Astrocyte (in vitro differentiated cells and primary cell): ENCODE measurements at regions not wholly inside any gene's neighbourhood (a gene's known extent, or its start where the extent isn't known, plus 50 kb on each side); places are given as distances from the start of the nearest gene placed in this dataset.
"Not testable (repeated sequence)": the region's sequence is repeated elsewhere in the genome, so short reads cannot be mapped to it uniquely, and the experiment has no call there.

Source experiments
- DNase-seq: peaks from one replicate; pipeline ENCODE4 v3.0.0-alpha.2; 2010; ENCODE audit warnings: low read depth
- FAIRE-seq: peaks from 2 replicates; lab custom pipeline; 2011; peaks lifted over from hg19 to GRCh38; lab: Jason Lieb, UNC
- H2AFZ ChIP-seq: 2 replicates; pipeline ENCODE4 v1.6.0; 2012; ENCODE audit warnings: low read depth, low read length, inconsistent platforms
- H3K27ac ChIP-seq: 2 replicates; pipeline ENCODE4 v1.5.1; 2011; ENCODE audit warnings: low read depth, low read length, inconsistent platforms
- H3K27me3 ChIP-seq: 2 replicates; pipeline ENCODE4 v1.6.0; 2011; ENCODE audit warnings: low read length, inconsistent platforms; ENCODE audit not compliant: insufficient read depth
- H3K36me3 ChIP-seq: 2 replicates; pipeline ENCODE4 v1.5.1; 2011; ENCODE audit warnings: low read length, inconsistent platforms; ENCODE audit not compliant: insufficient read depth
- H3K4me1 ChIP-seq: 2 replicates; pipeline ENCODE4 v1.5.1; 2011; ENCODE audit warnings: low read length, inconsistent platforms; ENCODE audit not compliant: insufficient read depth
- H3K4me2 ChIP-seq: 2 replicates; pipeline ENCODE4 v1.6.0; 2012; ENCODE audit warnings: low read length, inconsistent platforms
- H3K4me3 ChIP-seq: 2 replicates; pipeline ENCODE4 v1.5.1; 2011; ENCODE audit warnings: low read depth, mild to moderate bottlenecking, low read length, inconsistent platforms; ENCODE audit not compliant: insufficient read depth
- H3K79me2 ChIP-seq: 2 replicates; pipeline ENCODE4 v1.6.0; 2012; ENCODE audit warnings: mild to moderate bottlenecking, low read length, inconsistent platforms; ENCODE audit not compliant: insufficient read depth
- H3K9ac ChIP-seq: 2 replicates; pipeline ENCODE4 v1.6.0; 2012; ENCODE audit warnings: mild to moderate bottlenecking, low read length, inconsistent platforms
- H3K9me3 ChIP-seq: 2 replicates; pipeline ENCODE4 v1.5.1; 2012; ENCODE audit warnings: low read depth, mild to moderate bottlenecking, low read length, inconsistent platforms; ENCODE audit not compliant: insufficient read depth
- H4K20me1 ChIP-seq: 2 replicates; pipeline ENCODE4 v1.6.0; 2012; ENCODE audit warnings: low read length, inconsistent platforms; ENCODE audit not compliant: insufficient read depth
- H3K27ac Mint-ChIP-seq: one replicate; pipeline ENCODE4 v1.8.0; 2021; ENCODE audit warnings: mild to moderate bottlenecking, mixed read lengths; ENCODE audit not compliant: unreplicated experiment
- H3K27me3 Mint-ChIP-seq: one replicate; pipeline ENCODE4 v1.8.0; 2021; ENCODE audit warnings: low read depth, mixed read lengths; ENCODE audit not compliant: unreplicated experiment
- H3K36me3 Mint-ChIP-seq: one replicate; pipeline ENCODE4 v1.8.0; 2021; ENCODE audit warnings: low read depth, mixed read lengths; ENCODE audit not compliant: unreplicated experiment
- H3K4me1 Mint-ChIP-seq: one replicate; pipeline ENCODE4 v1.8.0; 2021; ENCODE audit warnings: low read depth, mixed read lengths; ENCODE audit not compliant: unreplicated experiment
- H3K4me3 Mint-ChIP-seq: one replicate; pipeline ENCODE4 v1.8.0; 2021; ENCODE audit warnings: mild to moderate bottlenecking, moderate library complexity, mixed read lengths; ENCODE audit not compliant: unreplicated experiment
- H3K9me3 Mint-ChIP-seq: one replicate; pipeline ENCODE4 v1.8.0; 2021; ENCODE audit warnings: mild to moderate bottlenecking, mixed read lengths; ENCODE audit not compliant: unreplicated experiment
- CTCF ChIP-seq: IDR thresholded peaks from 2 replicates; pipeline ENCODE4 v1.5.1; 2011; ENCODE audit warnings: low read depth, mild to moderate bottlenecking, inconsistent platforms, low read length, moderate library complexity; ENCODE audit not compliant: insufficient read depth
- EZH2 ChIP-seq: IDR thresholded peaks from 2 replicates; pipeline ENCODE4 v1.6.1; 2012; ENCODE audit warnings: mild to moderate bottlenecking, low read length, inconsistent platforms; ENCODE audit not compliant: insufficient read depth

DNA sequence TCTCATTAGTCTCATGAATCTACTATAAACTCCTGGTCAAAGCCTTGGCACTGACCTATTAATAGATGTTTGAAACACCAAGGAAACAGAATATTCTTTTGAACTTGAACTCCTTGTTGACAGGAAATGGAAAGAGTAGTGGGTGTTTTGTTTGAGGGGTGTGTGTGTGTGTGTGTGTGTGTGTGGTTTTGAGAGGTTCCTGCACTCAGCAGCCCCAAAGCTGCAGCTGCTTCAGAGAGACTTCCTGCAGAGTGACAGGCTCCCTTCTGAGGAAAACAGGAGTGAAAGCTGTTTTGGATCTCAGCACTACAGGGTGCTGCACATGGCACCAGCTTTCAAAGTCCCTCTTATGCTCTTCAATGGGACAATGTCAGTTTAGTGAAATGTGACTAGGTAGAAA is 546.5 kb upstream of the STEAP1 start:
- Mint-ChIP-seq H3K4me1 (peaks cover 3% of the 10 kb centered on the region), H3K27me3 (no peaks in the 10 kb centered on the region), H3K36me3 (no peaks in the 10 kb centered on the region), H3K27ac (no peak overlapping the region), H3K9me3 (peaks cover 1% of the 10 kb centered on the region), H3K4me3 (no peak overlapping the region)
- Histone ChIP-seq H3K4me1 (no peaks in the 10 kb centered on the region), H2AFZ (no peak overlapping the region), H4K20me1 (no peaks in the 10 kb centered on the region), H3K9me3 (no peaks in the 10 kb centered on the region), H3K4me2 (no peak overlapping the region), H3K27me3 (no peaks in the 10 kb centered on the region), H3K36me3 (no peaks in the 10 kb centered on the region), H3K4me3 (no peak overlapping the region), H3K79me2 (no peaks in the 10 kb centered on the region), H3K27ac (no peak overlapping the region), H3K9ac (no peak overlapping the region)
- TF ChIP-seq EZH2 (no peak), CTCF (no peak)
- DNase-seq, result no peak
- FAIRE-seq, result no peak

GRCh38 chr7:89616829-89617228 is 537.4 kb upstream of the STEAP1 start:
- not testable (repeated sequence) for H3K36me3 Mint-ChIP-seq, H4K20me1 ChIP-seq, H3K9ac ChIP-seq, DNase-seq, H3K27ac ChIP-seq, H3K36me3 ChIP-seq, H3K4me2 ChIP-seq, H3K79me2 ChIP-seq, FAIRE-seq, H3K4me3 ChIP-seq, H3K9me3 Mint-ChIP-seq, H3K4me1 Mint-ChIP-seq, H3K27me3 Mint-ChIP-seq, H3K27ac Mint-ChIP-seq, H3K4me3 Mint-ChIP-seq, H3K4me1 ChIP-seq, H3K27me3 ChIP-seq, H3K9me3 ChIP-seq, H2AFZ ChIP-seq

DNA sequence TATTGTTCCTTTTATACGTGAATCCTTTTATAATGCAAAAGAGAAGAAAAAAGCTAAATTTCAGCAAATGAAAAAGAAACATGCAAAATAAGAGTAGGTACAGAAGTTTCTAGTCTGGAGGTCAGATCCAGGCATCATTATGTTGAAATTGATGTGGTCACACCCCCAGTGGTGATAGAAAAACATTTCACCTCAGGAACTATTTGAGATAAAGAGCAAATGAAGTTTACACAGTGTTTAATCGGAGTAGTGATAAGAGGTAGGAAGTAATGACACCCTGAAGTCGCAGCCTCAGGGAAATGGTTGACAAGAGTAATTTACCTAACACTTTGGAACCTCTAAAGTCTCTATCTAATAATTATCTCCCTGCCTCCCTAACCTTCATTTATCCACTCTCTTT is 536.0 kb upstream of the STEAP1 start:
- H3K27me3 ChIP-seq, result no peaks in the 10 kb centered on the region
- no peaks in the 10 kb centered on the region for H3K4me1 ChIP-seq
- no peak overlapping the region for H3K4me3 ChIP-seq
- H3K27ac ChIP-seq, result no peak overlapping the region
- Mint-ChIP-seq H3K4me1 (no peaks in the 10 kb centered on the region), H3K9me3 (no peaks in the 10 kb centered on the region), H3K27ac (no peak overlapping the region), H3K4me3 (no peak overlapping the region), H3K36me3 (no peaks in the 10 kb centered on the region), H3K27me3 (no peaks in the 10 kb centered on the region)
- no peak overlapping the region for H2AFZ ChIP-seq
- H3K36me3 ChIP-seq, result no peaks in the 10 kb centered on the region
- H4K20me1 ChIP-seq, result no peaks in the 10 kb centered on the region
- no peaks in the 10 kb centered on the region for H3K9me3 ChIP-seq
- FAIRE-seq (no peak), DNase-seq (no peak)
- no peak overlapping the region for H3K9ac ChIP-seq
- H3K4me2 ChIP-seq, result no peak overlapping the region
- H3K79me2 ChIP-seq, result no peaks in the 10 kb centered on the region
- TF ChIP-seq CTCF, result no peak
